Testis (tissue), 2 donors: ENCODE measurements at regions not wholly inside any gene's neighbourhood (a gene's known extent, or its start where the extent isn't known, plus 50 kb on each side); places are given as distances from the start of the nearest gene placed in this dataset.
A peak's percentile ranks its signal among the peaks of the same experiment; 100 is the strongest.

ENCODE experiments used
- DNase-seq: peaks from one replicate; pipeline ENCODE4 v3.0.0-alpha.2; 2019
- H3K27ac ChIP-seq, 2 donors: fragments of 200-600 bp; sonication (generic); one replicate each; pipeline ENCODE4 v1.5.1; 2019
- H3K27me3 ChIP-seq: fragments of 200-600 bp; sonication (generic); one replicate; pipeline ENCODE4 v1.5.1; 2019
- H3K36me3 ChIP-seq: fragments of 200-600 bp; sonication (generic); one replicate; pipeline ENCODE4 v1.5.1; 2017; ENCODE audit warnings: low read depth; ENCODE audit errors: missing control alignments
- H3K4me1 ChIP-seq: fragments of 200-600 bp; sonication (generic); one replicate; pipeline ENCODE4 v1.5.1; 2019
- H3K4me3 ChIP-seq, 2 donors: fragments of 200-600 bp; sonication (generic); one replicate each; pipeline ENCODE4 v1.5.1; 2017 to 2019
- H3K9me3 ChIP-seq: fragments of 200-600 bp; sonication (generic); one replicate; pipeline ENCODE4 v1.5.1; 2017
- CTCF ChIP-seq, 3 experiments: fragments of 450-650 bp in 2 of 3; fragments of 200-600 bp in 1 of 3; sonication (generic) in 1 of 3; IDR thresholded peaks; one replicate each; pipeline ENCODE4 v1.5.1; 2016 to 2019; ENCODE audit warnings: antibody characterized with exemption in 3 of 3, mild to moderate bottlenecking in 2 of 3, moderate library complexity in 1 of 3
- POLR2A ChIP-seq: fragments of 450-650 bp; IDR thresholded peaks from one replicate; pipeline ENCODE4 v1.6.1; 2017; ENCODE audit warnings: antibody characterized with exemption, mild to moderate bottlenecking, moderate library complexity
- WGBS, 2 donors: methylation state at CpG; one replicate each; pipeline ENCODE4 v1.1.5; 2018; 5-methylcytosine and 5-hydroxymethylcytosine counted together
- intact Hi-C: fragments of 100-400 bp; cut with DNase I; formaldehyde crosslinking; loops from one replicate; pipeline ENCODE4 v1.15.1; 2023; ENCODE audit warnings: low total_unique reads

- Histone ChIP-seq H3K36me3 (no peaks in the 10 kb centered on the region), H3K4me1 (no peaks in the 10 kb centered on the region), H3K27me3 (no peaks in the 10 kb centered on the region), H3K4me3 (no peak overlapping the region), H3K27ac (no peak overlapping the region), H3K9me3 (no peaks in the 10 kb centered on the region)
- WGBS, 2 donors = 93 to 94% methylated on average over 1 of the region's 1 CpG
- intact Hi-C loops = no loop called here
- DNase-seq = no peak
- no peak for TF ChIP-seq POLR2A
- no peak for TF ChIP-seq CTCF (IDR thresholded peaks at IDR 0.05)
These were observed 933.4 kb downstream of the SLC16A7 start for GRCh38 chr12:60529261-60529660.

- H3K27me3 ChIP-seq = no peaks in the 10 kb centered on the region
- H3K9me3 ChIP-seq = no peaks in the 10 kb centered on the region
- TF ChIP-seq POLR2A = no peak
- TF ChIP-seq CTCF (IDR thresholded peaks at IDR 0.05) = no peak
- no peak overlapping the region for H3K4me3 ChIP-seq
- 100% methylated on average over 1 of the region's 1 CpG for whole genome bisulfite sequencing, 2 donors
- no peak overlapping the region for H3K27ac ChIP-seq
- intact Hi-C loops = no loop called here
- H3K4me1 ChIP-seq = no peaks in the 10 kb centered on the region
- no peak for DNase-seq
- no peaks in the 10 kb centered on the region for H3K36me3 ChIP-seq
These were observed 933.9 kb downstream of the SLC16A7 start for GRCh38 chr12:60529723-60530122.

- Histone ChIP-seq H3K36me3 (no peaks in the 10 kb centered on the region), H3K4me3 (no peak overlapping the region), H3K9me3 (no peaks in the 10 kb centered on the region), H3K27ac (no peak overlapping the region), H3K27me3 (no peaks in the 10 kb centered on the region), H3K4me1 (no peaks in the 10 kb centered on the region)
- intact Hi-C loops = no loop called here
- no peak for TF ChIP-seq POLR2A
- TF ChIP-seq CTCF (IDR thresholded peaks at IDR 0.05) = no peak
- DNase-seq = no peak
These were observed 939.5 kb downstream of the SLC16A7 start for GRCh38 chr12:60535363-60535762.

- no peak for TF ChIP-seq POLR2A
- TF ChIP-seq CTCF (IDR thresholded peaks at IDR 0.05) = no peak
- intact Hi-C loops = no loop called here
- peak; percentile 16 for DNase-seq
- H3K9me3 ChIP-seq = no peaks in the 10 kb centered on the region
- 48 to 53% methylated on average over 5 of the region's 5 CpGs for WGBS, 2 donors
- no peaks in the 10 kb centered on the region for H3K27me3 ChIP-seq
- no peaks in the 10 kb centered on the region for H3K4me1 ChIP-seq
- no peaks in the 10 kb centered on the region for H3K36me3 ChIP-seq
- H3K27ac ChIP-seq = no peak overlapping the region
- H3K4me3 ChIP-seq = no peak overlapping the region
These were observed 943.8 kb downstream of the SLC16A7 start for GRCh38 chr12:60539592-60539991.

GRCh38 chr12:60568914-60569313, 973.1 kb downstream of the SLC16A7 start:
- Histone ChIP-seq H3K36me3 (no peaks in the 10 kb centered on the region), H3K9me3 (no peaks in the 10 kb centered on the region), H3K27me3 (no peaks in the 10 kb centered on the region), H3K27ac (no peak overlapping the region), H3K4me1 (no peaks in the 10 kb centered on the region), H3K4me3 (no peak overlapping the region)
- TF ChIP-seq CTCF (IDR thresholded peaks at IDR 0.05) = no peak
- no peak for TF ChIP-seq POLR2A
- no peak for DNase-seq
- 88 to 94% methylated on average over 2 of the region's 2 CpGs for WGBS, 2 donors
- intact Hi-C loops = no loop called here
